D721Med (cell line): ENCODE measurements at regions not wholly inside any gene's neighbourhood (a gene's known extent, or its start where the extent isn't known, plus 50 kb on each side); places are given as distances from the start of the nearest gene placed in this dataset.

Source experiments
- DNase-seq: peaks from one replicate; pipeline ENCODE4 v3.0.0; 2011; ENCODE audit warnings: low spot score; ENCODE audit not compliant: insufficient read length
- FAIRE-seq: peaks from 2 replicates; lab custom pipeline; 2011; peaks lifted over from hg19 to GRCh38; lab: Jason Lieb, UNC
- TF ChIP-seq, protein P1 (sequence below): IDR thresholded peaks from 2 replicates; pipeline ENCODE4 v1.5.1; 2012; ENCODE audit warnings: mild to moderate bottlenecking, control low read depth; ENCODE audit not compliant: insufficient read depth; ENCODE audit errors: missing control alignments

DNA sequence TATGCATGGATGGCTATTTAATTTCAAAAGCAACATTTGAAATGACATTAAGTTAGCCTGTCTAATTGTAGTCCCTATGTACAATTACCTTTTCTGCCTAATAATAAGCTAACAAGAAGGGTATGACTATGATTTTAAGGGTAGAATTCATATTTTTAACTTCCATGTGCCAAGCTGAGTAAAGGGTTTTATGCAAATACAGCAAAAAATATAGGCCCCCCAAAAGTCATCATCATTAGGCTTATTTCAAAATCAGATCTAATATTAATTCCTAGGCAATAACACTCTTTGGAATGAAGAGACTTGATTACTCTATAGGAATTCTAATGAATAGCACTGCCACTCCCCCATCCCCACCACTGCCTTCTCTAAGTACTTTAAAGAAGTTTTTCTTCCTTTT lies 155.9 kb upstream of the DYNLRB2 start:
- FAIRE-seq: no peak
- TF ChIP-seq, protein P1, sequence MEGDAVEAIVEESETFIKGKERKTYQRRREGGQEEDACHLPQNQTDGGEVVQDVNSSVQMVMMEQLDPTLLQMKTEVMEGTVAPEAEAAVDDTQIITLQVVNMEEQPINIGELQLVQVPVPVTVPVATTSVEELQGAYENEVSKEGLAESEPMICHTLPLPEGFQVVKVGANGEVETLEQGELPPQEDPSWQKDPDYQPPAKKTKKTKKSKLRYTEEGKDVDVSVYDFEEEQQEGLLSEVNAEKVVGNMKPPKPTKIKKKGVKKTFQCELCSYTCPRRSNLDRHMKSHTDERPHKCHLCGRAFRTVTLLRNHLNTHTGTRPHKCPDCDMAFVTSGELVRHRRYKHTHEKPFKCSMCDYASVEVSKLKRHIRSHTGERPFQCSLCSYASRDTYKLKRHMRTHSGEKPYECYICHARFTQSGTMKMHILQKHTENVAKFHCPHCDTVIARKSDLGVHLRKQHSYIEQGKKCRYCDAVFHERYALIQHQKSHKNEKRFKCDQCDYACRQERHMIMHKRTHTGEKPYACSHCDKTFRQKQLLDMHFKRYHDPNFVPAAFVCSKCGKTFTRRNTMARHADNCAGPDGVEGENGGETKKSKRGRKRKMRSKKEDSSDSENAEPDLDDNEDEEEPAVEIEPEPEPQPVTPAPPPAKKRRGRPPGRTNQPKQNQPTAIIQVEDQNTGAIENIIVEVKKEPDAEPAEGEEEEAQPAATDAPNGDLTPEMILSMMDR: no peak
- no peak for DNase-seq

DNA sequence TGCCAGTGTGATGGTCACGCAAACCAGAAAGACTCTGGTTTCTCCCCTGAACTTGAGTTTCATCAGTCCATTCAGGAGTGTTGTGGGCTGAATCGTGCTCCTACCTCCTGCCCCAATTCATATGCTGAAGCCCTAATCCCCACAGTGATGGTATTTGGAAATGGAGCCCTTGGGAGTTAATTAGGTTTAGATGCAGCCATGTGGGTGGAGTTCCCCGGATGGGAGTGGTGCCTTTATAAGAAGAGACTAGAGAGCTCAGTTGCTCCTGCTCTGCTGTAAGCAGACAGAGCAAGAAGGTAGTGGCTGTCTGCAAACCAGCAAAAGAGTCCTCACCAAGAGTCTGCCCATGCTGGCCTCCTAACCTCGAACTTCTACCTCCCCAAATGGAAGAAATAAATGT lies 160.3 kb upstream of the DYNLRB2 start:
- FAIRE-seq (no peak), DNase-seq (no peak)
- TF ChIP-seq, protein P1: no peak

DNA sequence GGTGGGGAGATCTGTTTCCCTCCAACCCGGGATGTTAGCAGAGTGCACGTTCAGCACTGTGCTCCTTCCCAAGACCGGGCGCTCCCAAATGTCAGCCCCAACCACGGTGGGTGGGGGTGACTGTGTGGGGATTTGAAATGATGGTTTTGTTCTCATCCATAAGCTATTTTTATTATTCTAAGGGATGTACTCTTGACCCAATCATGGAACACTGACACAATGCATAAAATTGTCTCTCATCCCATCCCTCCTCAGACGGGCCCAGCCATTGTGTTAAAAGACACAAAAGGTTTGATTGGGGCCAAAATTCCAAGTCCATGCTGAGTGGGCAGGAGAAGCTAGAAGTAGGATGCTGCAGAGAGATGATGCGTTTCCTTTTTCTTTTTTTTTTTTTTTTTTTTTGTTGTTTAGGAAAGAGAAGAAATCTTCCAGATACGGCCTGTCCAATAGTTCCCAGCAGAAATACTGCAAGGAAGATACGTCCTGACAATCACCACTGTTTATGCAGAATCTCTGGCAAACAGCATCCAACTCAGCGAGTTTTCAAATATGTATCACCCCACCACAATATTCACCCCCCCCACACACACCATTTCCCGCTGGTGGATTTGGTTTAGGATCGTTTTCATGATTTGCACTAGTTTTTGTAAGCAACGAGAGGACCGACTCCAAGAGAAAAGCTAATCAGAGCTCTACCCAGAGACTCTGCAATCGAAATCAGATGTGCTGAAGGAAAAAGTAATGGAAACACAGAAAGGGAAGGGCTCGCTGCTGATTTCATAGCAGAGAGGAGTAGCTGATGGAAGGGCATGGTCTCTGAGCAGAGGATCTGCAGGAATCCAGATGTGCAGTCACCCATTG lies 163.5 kb upstream of the DYNLRB2 start:
- no peak for DNase-seq
- TF ChIP-seq, protein P1: no peak
- no peak for FAIRE-seq

DNA sequence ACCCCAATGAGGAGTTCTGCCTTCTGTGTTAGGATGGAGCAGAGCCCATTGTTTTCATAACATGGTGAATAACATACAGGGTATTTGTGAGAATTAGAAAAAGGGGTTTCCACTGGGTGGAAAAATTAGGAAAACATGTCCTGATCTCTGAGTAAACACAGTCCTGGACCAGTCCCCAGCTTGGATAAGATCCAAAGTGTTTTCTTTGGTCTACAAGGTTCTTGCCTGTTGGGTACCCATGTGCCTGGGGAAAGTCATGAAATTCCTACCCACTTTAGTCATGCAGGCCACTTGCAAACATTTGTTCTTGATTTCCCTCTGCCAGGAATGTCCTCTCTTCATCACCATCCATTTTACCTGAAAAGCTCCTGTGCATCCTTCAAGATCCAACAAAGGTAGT lies 164.8 kb upstream of the DYNLRB2 start:
- FAIRE-seq: no peak
- DNase-seq: no peak
- TF ChIP-seq, protein P1: no peak

DNA sequence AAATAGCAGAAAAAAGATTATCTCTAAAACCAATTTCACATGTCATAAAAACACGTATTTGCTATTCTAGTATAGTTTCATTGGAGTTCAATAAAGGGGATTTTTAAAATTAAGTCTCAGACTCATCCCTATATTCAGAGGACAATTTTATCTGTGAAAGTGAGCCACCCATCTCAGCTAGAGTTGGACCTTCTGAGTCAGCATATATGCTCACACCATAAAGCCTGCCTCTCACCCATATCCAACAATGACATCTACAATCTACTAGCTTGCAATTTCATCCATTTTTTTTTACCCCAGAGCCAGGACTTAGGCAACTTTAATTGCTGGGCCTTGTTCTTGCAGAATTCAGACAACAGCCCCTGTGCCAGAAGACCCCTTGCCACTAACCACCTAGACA lies 165.3 kb upstream of the DYNLRB2 start:
- TF ChIP-seq, protein P1: no peak
- no peak for DNase-seq
- FAIRE-seq: no peak

DNA sequence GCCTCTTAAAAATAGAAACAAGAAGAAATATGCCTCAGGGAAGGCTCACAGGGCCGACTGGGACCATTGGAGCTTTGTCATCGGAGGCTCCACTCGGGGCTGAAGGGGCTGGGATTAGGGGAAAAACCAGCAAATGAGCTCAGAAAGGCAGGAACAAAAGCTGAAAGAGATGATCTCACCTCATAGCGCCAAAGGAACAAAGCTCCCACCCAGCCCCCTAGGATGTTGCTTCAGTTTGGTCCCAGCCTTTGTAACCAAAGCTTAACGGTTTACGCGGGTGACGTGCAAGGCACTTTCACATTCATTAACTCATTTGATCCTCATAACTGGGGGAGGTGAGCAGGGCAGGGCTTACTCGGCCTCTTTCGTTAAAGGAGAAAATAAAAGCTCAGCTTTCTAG lies 168.5 kb upstream of the DYNLRB2 start:
- no peak for FAIRE-seq
- TF ChIP-seq, protein P1: no peak
- DNase-seq: no peak
